ENCODE measurements at regions not wholly inside any gene's neighbourhood (a gene's known extent, or its start where the extent isn't known, plus 50 kb on each side); places are given as distances from the start of the nearest gene placed in this dataset.

- no peak for TF ChIP-seq ZNF26 (tag by site-specific recombination; IDR thresholded peaks at IDR 0.05)
Observed at GRCh38 chr20:19916531-19917485, 100.4 kb upstream of the NAA20 start (continued).

GRCh38 chr20:19918965-19919329 lies 98.2 kb upstream of the NAA20 start:
- Histone ChIP-seq H3K27ac (ENCODE audit: extremely low read depth, low read depth, low read length) (no peak overlapping the region), H3K4me1 (ENCODE audit: control insufficient read depth, insufficient read depth, low read length) (no peaks in the 10 kb centered on the region), H3K4me3 (ENCODE audit: low read depth, low read length) (no peak overlapping the region), H3K36me3 (ENCODE audit: control insufficient read depth in 2 of 2, insufficient read depth in 1 of 2, low read length in 2 of 2) (no peaks in the 10 kb centered on the region), H3K9me3 (ENCODE audit: control insufficient read depth, insufficient read depth, low read depth, low read length) (no peaks in the 10 kb centered on the region)
- ChIA-PET CTCF (no interaction called here), POLR2A (no interaction called here)
- TF ChIP-seq ZFP3 (tag by site-specific recombination; IDR thresholded peaks at IDR 0.05; ENCODE audit: low read depth), result no peak
- TF ChIP-seq ZNF223 (tag by site-specific recombination; IDR thresholded peaks at IDR 0.05), result no peak
- TF ChIP-seq ZSCAN4 (tag by site-specific recombination; IDR thresholded peaks at IDR 0.05), result no peak
- TF ChIP-seq IKZF3 (tag by site-specific recombination; IDR thresholded peaks at IDR 0.05), result no peak
- TF ChIP-seq ZSCAN18 (tag by site-specific recombination; IDR thresholded peaks at IDR 0.05), result no peak
- no peak for TF ChIP-seq SETDB1 (IDR thresholded peaks at IDR 0.05; ENCODE audit: insufficient read length, low read length)
- no peak for TF ChIP-seq ZNF521 (tag by site-specific recombination; IDR thresholded peaks at IDR 0.05)
- TF ChIP-seq ZNF175 (tag by site-specific recombination; IDR thresholded peaks at IDR 0.05), result no peak
- no peak for TF ChIP-seq ZNF2 (tag by site-specific recombination; IDR thresholded peaks at IDR 0.05)
- no peak for TF ChIP-seq ZNF791 (tag by site-specific recombination; IDR thresholded peaks at IDR 0.05)
- TF ChIP-seq ZSCAN5A (tag by site-specific recombination; IDR thresholded peaks at IDR 0.05), result no peak

- Histone ChIP-seq H3K9me3 (ENCODE audit: control insufficient read depth, insufficient read depth, low read depth, low read length) (no peaks in the 10 kb centered on the region), H3K4me3 (ENCODE audit: low read depth, low read length) (no peak overlapping the region), H3K27ac (ENCODE audit: extremely low read depth, low read depth, low read length) (no peak overlapping the region), H3K36me3 (ENCODE audit: control insufficient read depth in 2 of 2, insufficient read depth in 1 of 2, low read length in 2 of 2) (no peaks in the 10 kb centered on the region), H3K4me1 (ENCODE audit: control insufficient read depth, insufficient read depth, low read length) (no peaks in the 10 kb centered on the region)
- ChIA-PET CTCF (no interaction called here), POLR2A (no interaction called here)
- TF ChIP-seq ZNF510 (tag by site-specific recombination; IDR thresholded peaks at IDR 0.05; ENCODE audit: insufficient replicate concordance), result no peak
- TF ChIP-seq ZNF654 (tag by site-specific recombination; IDR thresholded peaks at IDR 0.05; ENCODE audit: low read depth), result no peak
- no peak for TF ChIP-seq ZSCAN4 (tag by site-specific recombination; IDR thresholded peaks at IDR 0.05)
- no peak for TF ChIP-seq ZNF23 (tag by site-specific recombination; IDR thresholded peaks at IDR 0.05; ENCODE audit: borderline replicate concordance)
- TF ChIP-seq ZNF121 (tag by site-specific recombination; IDR thresholded peaks at IDR 0.05), result no peak
- no peak for TF ChIP-seq ZBTB10 (tag by site-specific recombination; IDR thresholded peaks at IDR 0.05)
- TF ChIP-seq SALL2 (tag by site-specific recombination; IDR thresholded peaks at IDR 0.05; ENCODE audit: borderline replicate concordance), result no peak
- no peak for TF ChIP-seq TCF7L2 (IDR thresholded peaks at IDR 0.05; ENCODE audit: borderline replicate concordance, low read depth, low read length)
- TF ChIP-seq BCL11B (tag by site-specific recombination; IDR thresholded peaks at IDR 0.05; ENCODE audit: low read depth), result no peak
- no peak for TF ChIP-seq ZBTB17 (tag by site-specific recombination; IDR thresholded peaks at IDR 0.05)
- no peak for TF ChIP-seq ZNF473 (tag by site-specific recombination; IDR thresholded peaks at IDR 0.05)
Observed at GRCh38 chr20:19920381-19921138, 96.6 kb upstream of the NAA20 start.

Measured in HEK293 (cell line).